K562 (cell line): ENCODE measurements at regions not wholly inside any gene's neighbourhood (a gene's known extent, or its start where the extent isn't known, plus 50 kb on each side); places are given as distances from the start of the nearest gene placed in this dataset.

Experiments
- ATAC-seq: fragments of 200-7000 bp; cut with Tn5 transposase; 3 replicates; pipeline ENCODE4 v1.9.1; 2020; ENCODE audit warnings: moderate library complexity
- BruUV-seq: library from RNA; stranded (reverse); fragments of 400-500 nt; replicated peaks from 2 replicates; lab custom pipeline; 2021; lab: Mats Ljungman, UMichigan
- CTCF ChIA-PET: fragments of 300-600 bp; formaldehyde crosslinking; extraction: SDS; loops from one replicate; lab custom pipeline; 2021; ENCODE audit warnings: low intra/inter-chr PET ratio; lab: Yijun Ruan, JAX
- POLR2A ChIA-PET: fragments of 300-600, 350-650 bp; sonication (Branson Sonifier 250); formaldehyde crosslinking; extraction: SDS; loops from one replicate; lab custom pipeline; 2021; ENCODE audit warnings: antibody characterized with exemption, inconsistent platforms; lab: Yijun Ruan, JAX
- DNase-seq, 4 experiments: peaks; one replicate each; pipeline versions ENCODE4 v3.0.0 to v3.0.0-alpha.2; 2011 to 2018; ENCODE audit warnings: low spot score in 3 of 4, mixed read lengths in 3 of 4; ENCODE audit errors: extremely low read depth in 1 of 4
- FAIRE-seq: peaks from 2 replicates; lab custom pipeline; 2011; peaks lifted over from hg19 to GRCh38; lab: Jason Lieb, UNC
- H2AFZ ChIP-seq: 2 replicates; pipeline ENCODE4 v1.6.0; 2011; ENCODE audit warnings: low read depth, low read length, control low read depth, inconsistent platforms
- H3K27ac ChIP-seq: fragments of 200-600 bp; 3 replicates; pipeline ENCODE4 v1.8.0; 2011; ENCODE audit warnings: low read depth, mild to moderate bottlenecking, control low read depth, inconsistent platforms, low read length, moderate library complexity, mixed read lengths; ENCODE audit errors: extremely low read depth
- H3K27me3 ChIP-seq, 2 experiments: fragments of 300-600 bp in 1 of 2; 2 replicates in 1 of 2; 3 replicates in 1 of 2; pipeline versions ENCODE4 v1.6.0 to v1.8.0; 2011; ENCODE audit warnings: inconsistent platforms in 2 of 2, low read length in 2 of 2, mild to moderate bottlenecking in 1 of 2, mixed read lengths in 1 of 2, moderate library complexity in 1 of 2; ENCODE audit not compliant: control insufficient read depth in 2 of 2, insufficient read depth in 2 of 2
- H3K36me3 ChIP-seq: fragments of 300-600 bp; 3 replicates; pipeline ENCODE4 v1.8.0; 2011; ENCODE audit warnings: mild to moderate bottlenecking, low read length, inconsistent platforms; ENCODE audit not compliant: control insufficient read depth, insufficient read depth
- H3K4me1 ChIP-seq, 2 experiments: fragments of 200-600 bp in 1 of 2; replicated peaks in 1 of 2; 2 replicates in 1 of 2; 3 replicates in 1 of 2; pipeline versions ENCODE4 v1.5.1 to v1.8.0; 2011; ENCODE audit warnings: inconsistent platforms in 2 of 2, low read length in 2 of 2, mild to moderate bottlenecking in 1 of 2, mixed read lengths in 1 of 2, moderate library complexity in 1 of 2; ENCODE audit not compliant: control insufficient read depth in 2 of 2, insufficient read depth in 2 of 2
- H3K4me2 ChIP-seq: 2 replicates; pipeline ENCODE4 v1.6.1; 2011; ENCODE audit warnings: low read length, control low read depth, inconsistent platforms, mixed read lengths; ENCODE audit not compliant: insufficient read depth
- H3K4me3 ChIP-seq: fragments of 200-600 bp; sonication (generic), shearing (Covaris generic); 2 replicates; pipeline ENCODE4 v1.5.1; 2016; ENCODE audit warnings: control low read depth, inconsistent platforms
- H3K79me2 ChIP-seq: fragments of 200-600 bp; 3 replicates; pipeline ENCODE4 v1.8.0; 2011; ENCODE audit warnings: low read length, inconsistent platforms; ENCODE audit not compliant: control insufficient read depth, insufficient read depth
- H3K9ac ChIP-seq, 2 experiments: 2 replicates each; pipeline versions ENCODE4 v1.6.0 to v1.6.1; 2011; ENCODE audit warnings: low read depth in 2 of 2, low read length in 2 of 2, control low read depth in 1 of 2, inconsistent platforms in 1 of 2, mild to moderate bottlenecking in 1 of 2, mixed read lengths in 1 of 2; ENCODE audit not compliant: insufficient read depth in 1 of 2
- H3K9me1 ChIP-seq: one replicate; pipeline ENCODE4 v1.6.0; 2011; ENCODE audit warnings: inconsistent platforms, mild to moderate bottlenecking, low read length, moderate library complexity; ENCODE audit not compliant: control insufficient read depth, insufficient read depth
- H3K9me3 ChIP-seq: replicated peaks from 2 replicates; pipeline ENCODE4 v1.5.1; 2011; ENCODE audit warnings: low read depth, low read length, inconsistent platforms; ENCODE audit not compliant: control insufficient read depth, insufficient read depth
- H4K20me1 ChIP-seq: replicated peaks from 2 replicates; pipeline ENCODE4 v1.6.1; 2011; ENCODE audit warnings: low read length, inconsistent platforms, mixed read lengths; ENCODE audit not compliant: control insufficient read depth, insufficient read depth
- BRD9 ChIP-seq: fragments of 450-650 bp; IDR thresholded peaks from 2 replicates; pipeline ENCODE4 v1.6.1; 2018; ENCODE audit warnings: low read depth; ENCODE audit not compliant: partially characterized antibody
- ESRRA ChIP-seq: fragments of 450-650 bp; IDR thresholded peaks from 2 replicates; pipeline ENCODE4 v1.6.1; 2014; ENCODE audit warnings: low read depth, mild to moderate bottlenecking, moderate library complexity, borderline replicate concordance
- FOSL1 ChIP-seq: fragments of 200-800 bp; sonication (Bioruptor generic); conservative IDR thresholded peaks from 2 replicates; pipeline ENCODE4 v1.6.1; 2016; ENCODE audit warnings: missing genetic modification characterization, missing compliant biosample characterization
- PHF8 ChIP-seq: fragments of 200-600 bp; sonication (generic); IDR thresholded peaks from 2 replicates; pipeline ENCODE4 v1.6.1; 2012; ENCODE audit warnings: mixed run types, mild to moderate bottlenecking, inconsistent platforms, low read length, moderate library complexity, borderline replicate concordance
- SMAD4 ChIP-seq: fragments of 250-450 bp; sonication (Bioruptor Pico); conservative IDR thresholded peaks from 2 replicates; pipeline ENCODE4 v1.8.0; 2021; ENCODE audit warnings: inconsistent platforms, mild to moderate bottlenecking, moderate library complexity
- ZNF24 ChIP-seq: fragments of 450-650 bp; IDR thresholded peaks from 2 replicates; pipeline ENCODE4 v1.6.1; 2016
- ZNF3 ChIP-seq: fragments of 250-450 bp; sonication (Bioruptor Pico); IDR thresholded peaks from 2 replicates; pipeline ENCODE4 v1.5.0; 2021; ENCODE audit warnings: mild to moderate bottlenecking, moderate library complexity
- WGBS: fragments of 100-300 bp; shearing (Covaris generic); methylation state at CpG from one replicate; pipeline ENCODE4 v1.1.6; 2016; ENCODE audit warnings: low coverage, mixed read lengths; ENCODE audit not compliant: insufficient coverage; ENCODE audit errors: missing lambda C conversion rate; 5-methylcytosine and 5-hydroxymethylcytosine counted together
- in situ Hi-C: fragments of 300-500 bp; cut with MboI; formaldehyde crosslinking; loops from 4 replicates; pipeline ENCODE4 v1.15.0; 2018; ENCODE audit warnings: inconsistent platforms, mixed read lengths
- intact Hi-C: fragments of 100-400 bp; cut with micrococcal nuclease; formaldehyde crosslinking; loops from 2 replicates; pipeline ENCODE4 v1.14.2; 2022
- TF ChIP-seq, protein P1 (sequence below): IDR thresholded peaks from 2 replicates; pipeline ENCODE4 v1.6.1; 2012; ENCODE audit warnings: low read depth, low read length, improper control_type of control experiment, borderline replicate concordance

GRCh38 chr3:31377045-31377642, 155.6 kb upstream of the STT3B start:
- CTCF ChIA-PET: no interaction called here
- Histone ChIP-seq H3K79me2 (no peaks in the 10 kb centered on the region), H4K20me1 (no peaks in the 10 kb centered on the region), H3K27me3 (peaks cover 0 to 3% of the 10 kb centered on the region in 2 experiments; a peak in 1 of 5 replicates), H3K27ac (no peak overlapping the region), H3K9me3 (no peaks in the 10 kb centered on the region), H2AFZ (no peak overlapping the region), H3K9me1 (no peaks in the 10 kb centered on the region), H3K9ac (no peak overlapping the region), H3K4me1 (no peaks in the 10 kb centered on the region), H3K4me3 (no peak overlapping the region), H3K36me3 (no peaks in the 10 kb centered on the region), H3K4me2 (no peak overlapping the region)
- FAIRE-seq (no peak), DNase-seq (no peak), ATAC-seq (no peak)
- WGBS: 2% methylated on average over 5 of the region's 5 CpGs
- peak; percentile 86 for TF ChIP-seq FOSL1
- TF ChIP-seq ZNF3 (CRISPR knock-in tag): no peak
- no peak for TF ChIP-seq ZNF24
- in situ Hi-C loops (no loop called here), intact Hi-C loops (no loop called here)
- POLR2A ChIA-PET: interaction anchor here (1.3 kb wide), 1 partner anchor 15 kb away, joined by 4 read pairs; no protein-coding TSS in a partner anchor
- BruUV-seq: no TSS peak

DNA sequence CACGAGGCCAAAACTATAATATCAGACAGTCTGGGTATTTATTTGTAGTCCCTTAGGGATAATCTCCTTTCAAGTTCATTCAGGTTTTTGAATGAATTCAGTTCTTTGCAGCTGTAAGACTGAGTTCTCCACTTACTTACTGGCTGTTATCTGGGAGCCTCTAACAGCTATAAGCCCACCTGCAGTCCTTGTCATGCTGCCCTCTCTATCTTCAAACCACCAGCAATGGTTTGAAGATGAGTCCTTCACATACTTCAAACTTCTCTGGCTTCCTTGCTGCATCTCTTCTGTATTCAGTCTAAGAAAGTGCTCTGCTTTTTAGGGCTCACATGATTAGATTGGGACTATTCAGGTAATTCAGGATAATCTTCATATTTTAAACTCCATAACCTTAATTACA, 154.5 kb upstream of the STT3B start:
- Histone ChIP-seq H3K4me3 (no peak overlapping the region), H3K9me1 (no peaks in the 10 kb centered on the region), H3K4me2 (no peak overlapping the region), H3K36me3 (no peaks in the 10 kb centered on the region)
- TF ChIP-seq SMAD4 (CRISPR knock-in tag) (no peak), BRD9 (no peak), PHF8 (no peak), ESRRA (no peak)
- TF ChIP-seq, protein P1, sequence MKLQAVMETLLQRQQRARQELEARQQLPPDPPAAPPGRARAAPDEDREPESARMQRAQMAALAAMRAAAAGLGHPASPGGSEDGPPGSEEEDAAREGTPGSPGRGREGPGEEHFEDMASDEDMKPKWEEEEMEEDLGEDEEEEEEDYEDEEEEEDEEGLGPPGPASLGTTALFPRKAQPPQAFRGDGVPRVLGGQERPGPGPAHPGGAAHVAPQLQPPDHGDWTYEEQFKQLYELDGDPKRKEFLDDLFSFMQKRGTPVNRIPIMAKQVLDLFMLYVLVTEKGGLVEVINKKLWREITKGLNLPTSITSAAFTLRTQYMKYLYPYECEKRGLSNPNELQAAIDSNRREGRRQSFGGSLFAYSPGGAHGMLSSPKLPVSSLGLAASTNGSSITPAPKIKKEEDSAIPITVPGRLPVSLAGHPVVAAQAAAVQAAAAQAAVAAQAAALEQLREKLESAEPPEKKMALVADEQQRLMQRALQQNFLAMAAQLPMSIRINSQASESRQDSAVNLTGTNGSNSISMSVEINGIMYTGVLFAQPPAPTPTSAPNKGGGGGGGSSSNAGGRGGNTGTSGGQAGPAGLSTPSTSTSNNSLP: no peak
- TF ChIP-seq, all 486 proteins: peak for 0
- no peaks in the 10 kb centered on the region for H3K4me1 ChIP-seq
- no peaks in the 10 kb centered on the region for H4K20me1 ChIP-seq
- no peaks in the 10 kb centered on the region for H3K79me2 ChIP-seq
- in situ Hi-C loops (no loop called here), intact Hi-C loops (no loop called here)
- no peak overlapping the region for H3K9ac ChIP-seq
- WGBS: 0% methylated on average over 1 of the region's 1 CpG
- no TSS peak for BruUV-seq
- no peak overlapping the region for H2AFZ ChIP-seq
- FAIRE-seq (no peak), ATAC-seq (no peak), DNase-seq (no peak)
- CTCF ChIA-PET: no interaction called here
- no peaks in the 10 kb centered on the region; a peak in 1 of 5 replicates for H3K27me3 ChIP-seq
- POLR2A ChIA-PET: interaction anchor here (1.3 kb wide), 1 partner anchor 14 kb away, joined by 4 read pairs; no protein-coding TSS in a partner anchor
- no peaks in the 10 kb centered on the region for H3K9me3 ChIP-seq
- no peak overlapping the region for H3K27ac ChIP-seq
